ENCODE measurements at regions not wholly inside any gene's neighbourhood (a gene's known extent, or its start where the extent isn't known, plus 50 kb on each side); places are given as distances from the start of the nearest gene placed in this dataset.

DNA sequence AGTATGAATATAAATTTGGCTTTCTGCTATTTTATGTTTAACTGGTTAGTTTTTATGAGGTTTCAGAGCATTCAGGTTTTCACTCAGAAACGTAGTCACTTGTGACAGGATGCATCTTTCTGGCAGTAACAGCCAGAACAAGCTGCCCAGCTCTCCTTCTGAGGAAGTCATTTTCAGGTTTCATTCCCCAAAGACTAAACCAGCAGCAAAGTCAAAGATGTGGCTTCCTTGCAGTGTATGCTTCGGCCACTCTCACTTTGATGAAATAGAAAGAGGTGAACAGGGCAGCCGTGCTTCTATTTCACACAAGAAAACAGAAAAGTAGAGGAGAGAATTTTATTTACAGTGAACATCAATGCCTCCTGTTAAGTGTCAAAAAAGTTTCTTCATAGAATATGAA is 469.1 kb downstream of the BTBD3 start:
- no peak for DNase-seq (ENCODE audit: low read depth in 1 of 2, low spot score in 1 of 2)
- no peak for TF ChIP-seq POLR2AphosphoS5 (IDR thresholded peaks at IDR 0.05; ENCODE audit: low read depth)
- no peak for TF ChIP-seq SPI1 (IDR thresholded peaks at IDR 0.05; ENCODE audit: borderline replicate concordance, low read depth)
- TF ChIP-seq, protein P1, sequence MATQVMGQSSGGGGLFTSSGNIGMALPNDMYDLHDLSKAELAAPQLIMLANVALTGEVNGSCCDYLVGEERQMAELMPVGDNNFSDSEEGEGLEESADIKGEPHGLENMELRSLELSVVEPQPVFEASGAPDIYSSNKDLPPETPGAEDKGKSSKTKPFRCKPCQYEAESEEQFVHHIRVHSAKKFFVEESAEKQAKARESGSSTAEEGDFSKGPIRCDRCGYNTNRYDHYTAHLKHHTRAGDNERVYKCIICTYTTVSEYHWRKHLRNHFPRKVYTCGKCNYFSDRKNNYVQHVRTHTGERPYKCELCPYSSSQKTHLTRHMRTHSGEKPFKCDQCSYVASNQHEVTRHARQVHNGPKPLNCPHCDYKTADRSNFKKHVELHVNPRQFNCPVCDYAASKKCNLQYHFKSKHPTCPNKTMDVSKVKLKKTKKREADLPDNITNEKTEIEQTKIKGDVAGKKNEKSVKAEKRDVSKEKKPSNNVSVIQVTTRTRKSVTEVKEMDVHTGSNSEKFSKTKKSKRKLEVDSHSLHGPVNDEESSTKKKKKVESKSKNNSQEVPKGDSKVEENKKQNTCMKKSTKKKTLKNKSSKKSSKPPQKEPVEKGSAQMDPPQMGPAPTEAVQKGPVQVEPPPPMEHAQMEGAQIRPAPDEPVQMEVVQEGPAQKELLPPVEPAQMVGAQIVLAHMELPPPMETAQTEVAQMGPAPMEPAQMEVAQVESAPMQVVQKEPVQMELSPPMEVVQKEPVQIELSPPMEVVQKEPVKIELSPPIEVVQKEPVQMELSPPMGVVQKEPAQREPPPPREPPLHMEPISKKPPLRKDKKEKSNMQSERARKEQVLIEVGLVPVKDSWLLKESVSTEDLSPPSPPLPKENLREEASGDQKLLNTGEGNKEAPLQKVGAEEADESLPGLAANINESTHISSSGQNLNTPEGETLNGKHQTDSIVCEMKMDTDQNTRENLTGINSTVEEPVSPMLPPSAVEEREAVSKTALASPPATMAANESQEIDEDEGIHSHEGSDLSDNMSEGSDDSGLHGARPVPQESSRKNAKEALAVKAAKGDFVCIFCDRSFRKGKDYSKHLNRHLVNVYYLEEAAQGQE (IDR thresholded peaks at IDR 0.05; ENCODE audit: insufficient replicate concordance, low read depth) = no peak
- TF ChIP-seq, protein P2, sequence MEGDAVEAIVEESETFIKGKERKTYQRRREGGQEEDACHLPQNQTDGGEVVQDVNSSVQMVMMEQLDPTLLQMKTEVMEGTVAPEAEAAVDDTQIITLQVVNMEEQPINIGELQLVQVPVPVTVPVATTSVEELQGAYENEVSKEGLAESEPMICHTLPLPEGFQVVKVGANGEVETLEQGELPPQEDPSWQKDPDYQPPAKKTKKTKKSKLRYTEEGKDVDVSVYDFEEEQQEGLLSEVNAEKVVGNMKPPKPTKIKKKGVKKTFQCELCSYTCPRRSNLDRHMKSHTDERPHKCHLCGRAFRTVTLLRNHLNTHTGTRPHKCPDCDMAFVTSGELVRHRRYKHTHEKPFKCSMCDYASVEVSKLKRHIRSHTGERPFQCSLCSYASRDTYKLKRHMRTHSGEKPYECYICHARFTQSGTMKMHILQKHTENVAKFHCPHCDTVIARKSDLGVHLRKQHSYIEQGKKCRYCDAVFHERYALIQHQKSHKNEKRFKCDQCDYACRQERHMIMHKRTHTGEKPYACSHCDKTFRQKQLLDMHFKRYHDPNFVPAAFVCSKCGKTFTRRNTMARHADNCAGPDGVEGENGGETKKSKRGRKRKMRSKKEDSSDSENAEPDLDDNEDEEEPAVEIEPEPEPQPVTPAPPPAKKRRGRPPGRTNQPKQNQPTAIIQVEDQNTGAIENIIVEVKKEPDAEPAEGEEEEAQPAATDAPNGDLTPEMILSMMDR (IDR thresholded peaks at IDR 0.05; ENCODE audit: insufficient read depth, low read length) = no peak
- no peak for TF ChIP-seq GABPA (IDR thresholded peaks at IDR 0.05; ENCODE audit: low read depth)
- no peak overlapping the region for H3K27ac ChIP-seq (replicated peaks)
- no peaks in the 10 kb centered on the region for H3K27me3 ChIP-seq (ENCODE audit: insufficient read depth, poor library complexity, severe bottlenecking)
- H3K4me3 ChIP-seq (replicated peaks; ENCODE audit: insufficient read depth, low read length) = no peak overlapping the region

DNA sequence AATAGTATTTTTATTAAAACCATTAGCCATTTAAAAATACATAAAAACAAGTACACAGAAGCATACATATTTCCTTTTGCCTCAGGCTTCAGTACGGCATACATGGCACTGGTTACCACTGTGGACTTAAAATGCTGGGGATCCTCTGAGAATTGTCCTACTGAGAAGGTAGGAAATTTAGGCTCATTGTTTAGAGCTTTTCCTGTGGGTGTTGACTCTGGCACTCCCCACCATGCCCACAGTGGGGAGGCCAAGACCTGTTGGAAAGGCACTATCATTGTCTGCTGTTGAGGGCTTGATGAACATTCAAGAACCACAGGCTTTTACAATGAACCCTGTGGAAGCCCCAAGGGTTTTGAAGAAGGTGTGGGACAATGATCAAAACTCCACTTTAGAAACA is 473.4 kb downstream of the BTBD3 start:
- no peak overlapping the region for H3K4me3 ChIP-seq (replicated peaks; ENCODE audit: insufficient read depth, low read length)
- no peak for DNase-seq (ENCODE audit: low read depth in 1 of 2, low spot score in 1 of 2)
- H3K27me3 ChIP-seq (ENCODE audit: insufficient read depth, poor library complexity, severe bottlenecking) = no peaks in the 10 kb centered on the region
- H3K27ac ChIP-seq (replicated peaks) = no peak overlapping the region
- TF ChIP-seq GABPA (IDR thresholded peaks at IDR 0.05; ENCODE audit: low read depth) = no peak
- TF ChIP-seq, protein P2 (IDR thresholded peaks at IDR 0.05; ENCODE audit: insufficient read depth, low read length) = no peak
- TF ChIP-seq, protein P1 (IDR thresholded peaks at IDR 0.05; ENCODE audit: insufficient replicate concordance, low read depth) = no peak
- TF ChIP-seq SPI1 (IDR thresholded peaks at IDR 0.05; ENCODE audit: borderline replicate concordance, low read depth) = no peak
- TF ChIP-seq POLR2AphosphoS5 (IDR thresholded peaks at IDR 0.05; ENCODE audit: low read depth) = no peak

DNA sequence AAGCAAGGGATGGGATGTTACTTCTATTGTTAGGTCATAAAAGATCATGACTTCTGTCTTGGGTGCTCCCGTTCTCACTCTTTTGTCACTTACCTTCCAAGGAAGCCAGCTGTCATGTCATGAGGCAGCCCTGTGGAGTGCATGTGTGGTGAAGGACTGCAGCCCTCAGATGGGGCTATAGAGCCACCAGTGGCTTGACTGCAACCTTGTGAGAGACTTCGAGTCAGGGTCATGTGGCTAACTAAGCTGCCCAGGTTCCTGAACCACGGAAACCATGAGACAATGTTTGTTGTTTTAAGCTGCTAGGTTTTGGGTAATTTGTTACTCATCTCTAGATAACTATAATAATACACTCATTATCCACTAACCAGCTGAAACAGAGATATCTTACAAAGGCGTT is 477.1 kb downstream of the BTBD3 start:
- H3K27ac ChIP-seq (replicated peaks) = no peak overlapping the region
- H3K27me3 ChIP-seq (ENCODE audit: insufficient read depth, poor library complexity, severe bottlenecking) = no peaks in the 10 kb centered on the region
- TF ChIP-seq, protein P2 (IDR thresholded peaks at IDR 0.05; ENCODE audit: insufficient read depth, low read length) = no peak
- no peak for TF ChIP-seq POLR2AphosphoS5 (IDR thresholded peaks at IDR 0.05; ENCODE audit: low read depth)
- TF ChIP-seq GABPA (IDR thresholded peaks at IDR 0.05; ENCODE audit: low read depth) = no peak
- no peak for TF ChIP-seq SPI1 (IDR thresholded peaks at IDR 0.05; ENCODE audit: borderline replicate concordance, low read depth)
- TF ChIP-seq, protein P1 (IDR thresholded peaks at IDR 0.05; ENCODE audit: insufficient replicate concordance, low read depth) = no peak
- no peak for DNase-seq (ENCODE audit: low read depth in 1 of 2, low spot score in 1 of 2)
- H3K4me3 ChIP-seq (replicated peaks; ENCODE audit: insufficient read depth, low read length) = no peak overlapping the region

Data from HL-60 (cell line).